NCI-H2227 (cell line): ENCODE measurements at regions not wholly inside any gene's neighbourhood (a gene's known extent, or its start where the extent isn't known, plus 50 kb on each side); places are given as distances from the start of the nearest gene placed in this dataset.

Experiments
- DNase-seq: peaks from one replicate; lab custom pipeline; 2025; ENCODE audit not compliant: unreplicated experiment; lab: John Stamatoyannopoulos, UW

- no peak for DNase-seq
Observed at GRCh38 chr12:90899456-90900182, 55.4 kb downstream of the CCER1 start.

- no peak for DNase-seq
Observed at GRCh38 chr12:90897986-90898385, 57.0 kb downstream of the CCER1 start.

- no peak for DNase-seq
Observed at GRCh38 chr12:90897316-90897715, 57.7 kb downstream of the CCER1 start.

GRCh38 chr12:90896821-90897220 lies 58.2 kb downstream of the CCER1 start:
- no peak for DNase-seq

- DNase-seq = no peak
Observed at GRCh38 chr12:90896164-90896563, 58.8 kb downstream of the CCER1 start.

- no peak for DNase-seq
Observed at GRCh38 chr12:90888316-90888715, 66.7 kb downstream of the CCER1 start.

- no peak for DNase-seq
Observed at GRCh38 chr12:90883456-90883855, 71.5 kb downstream of the CCER1 start.

- DNase-seq = no peak
Observed at GRCh38 chr12:90871726-90872096, 83.3 kb downstream of the CCER1 start.

GRCh38 chr12:90870971-90871725 lies 83.8 kb downstream of the CCER1 start:
- no peak for DNase-seq

GRCh38 chr12:90868626-90869025 lies 86.3 kb downstream of the CCER1 start:
- no peak for DNase-seq

GRCh38 chr12:90859591-90859990 lies 95.4 kb downstream of the CCER1 start:
- DNase-seq = no peak

GRCh38 chr12:90858252-90858651 lies 96.7 kb downstream of the CCER1 start:
- peak; percentile 45 for DNase-seq

GRCh38 chr12:90855534-90855933 lies 99.4 kb downstream of the CCER1 start:
- no peak for DNase-seq

GRCh38 chr12:90854136-90854689 lies 100.8 kb downstream of the CCER1 start:
- DNase-seq = peak; percentile 63

- DNase-seq = peak; percentile 36
Observed at GRCh38 chr12:90851800-90852718, 102.9 kb downstream of the CCER1 start.

GRCh38 chr12:90842477-90842876 lies 112.5 kb downstream of the CCER1 start:
- DNase-seq = peak; percentile 62

GRCh38 chr12:90841336-90841735 lies 113.6 kb downstream of the CCER1 start:
- DNase-seq = no peak

- DNase-seq = no peak
Observed at GRCh38 chr12:90839346-90839745, 115.6 kb downstream of the CCER1 start.

- DNase-seq = no peak
Observed at GRCh38 chr12:90836689-90837088, 118.3 kb downstream of the CCER1 start.

- no peak for DNase-seq
Observed at GRCh38 chr12:90833228-90833627, 121.7 kb downstream of the CCER1 start.

GRCh38 chr12:90832427-90832826 lies 122.5 kb downstream of the CCER1 start:
- DNase-seq = no peak
